Stimulated activated naive CD4-positive, alpha-beta T cell treated with Interleukin-2 at 50 U/mL for 16 hours (primary cell): ENCODE measurements at regions not wholly inside any gene's neighbourhood (a gene's known extent, or its start where the extent isn't known, plus 50 kb on each side); places are given as distances from the start of the nearest gene placed in this dataset.
"Not testable (repeated sequence)": the region's sequence is repeated elsewhere in the genome, so short reads cannot be mapped to it uniquely, and the experiment has no call there.

Source experiments
- DNase-seq: peaks from one replicate; lab custom pipeline; 2025; lab: John Stamatoyannopoulos, UW

DNA sequence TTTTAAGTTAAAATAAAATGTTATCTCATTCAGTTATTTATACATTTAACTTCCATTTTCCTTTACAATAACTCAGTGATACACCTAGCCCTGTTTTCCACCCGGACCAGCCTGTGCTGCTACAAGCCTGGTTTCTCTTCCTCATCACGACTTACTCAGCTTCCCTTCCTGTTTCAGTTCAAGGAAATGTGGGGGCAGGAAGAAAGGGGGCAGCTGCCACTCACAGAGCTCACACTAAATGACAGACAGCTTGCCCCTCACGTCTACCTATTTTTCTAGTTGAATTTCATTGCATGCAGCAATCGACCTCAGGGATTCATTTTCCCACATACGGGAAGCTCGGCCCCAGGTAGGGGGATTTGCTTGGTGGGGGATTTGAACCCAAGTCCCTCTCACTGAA is 442.6 kb downstream of the TMEM121 start:
- DNase-seq = not testable (repeated sequence)

DNA sequence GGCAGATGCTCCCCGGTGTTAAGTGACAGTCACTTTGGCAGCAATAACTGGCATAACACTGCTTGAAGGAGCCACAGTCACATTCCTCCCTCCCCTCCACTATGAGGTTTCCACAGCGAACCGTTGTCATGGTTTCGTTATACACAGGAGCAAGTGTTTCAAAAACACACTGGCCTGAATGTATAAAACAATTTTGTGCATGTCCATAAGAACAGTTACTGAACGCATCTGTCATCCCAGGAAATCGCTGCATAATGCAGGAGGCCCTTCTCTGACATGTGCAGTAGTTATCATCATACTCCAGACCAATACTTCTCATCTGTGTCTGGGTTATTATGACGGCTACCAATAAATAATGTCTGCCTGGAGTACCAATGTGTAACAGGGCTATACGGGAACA is 444.4 kb downstream of the TMEM121 start:
- DNase-seq = not testable (repeated sequence)

DNA sequence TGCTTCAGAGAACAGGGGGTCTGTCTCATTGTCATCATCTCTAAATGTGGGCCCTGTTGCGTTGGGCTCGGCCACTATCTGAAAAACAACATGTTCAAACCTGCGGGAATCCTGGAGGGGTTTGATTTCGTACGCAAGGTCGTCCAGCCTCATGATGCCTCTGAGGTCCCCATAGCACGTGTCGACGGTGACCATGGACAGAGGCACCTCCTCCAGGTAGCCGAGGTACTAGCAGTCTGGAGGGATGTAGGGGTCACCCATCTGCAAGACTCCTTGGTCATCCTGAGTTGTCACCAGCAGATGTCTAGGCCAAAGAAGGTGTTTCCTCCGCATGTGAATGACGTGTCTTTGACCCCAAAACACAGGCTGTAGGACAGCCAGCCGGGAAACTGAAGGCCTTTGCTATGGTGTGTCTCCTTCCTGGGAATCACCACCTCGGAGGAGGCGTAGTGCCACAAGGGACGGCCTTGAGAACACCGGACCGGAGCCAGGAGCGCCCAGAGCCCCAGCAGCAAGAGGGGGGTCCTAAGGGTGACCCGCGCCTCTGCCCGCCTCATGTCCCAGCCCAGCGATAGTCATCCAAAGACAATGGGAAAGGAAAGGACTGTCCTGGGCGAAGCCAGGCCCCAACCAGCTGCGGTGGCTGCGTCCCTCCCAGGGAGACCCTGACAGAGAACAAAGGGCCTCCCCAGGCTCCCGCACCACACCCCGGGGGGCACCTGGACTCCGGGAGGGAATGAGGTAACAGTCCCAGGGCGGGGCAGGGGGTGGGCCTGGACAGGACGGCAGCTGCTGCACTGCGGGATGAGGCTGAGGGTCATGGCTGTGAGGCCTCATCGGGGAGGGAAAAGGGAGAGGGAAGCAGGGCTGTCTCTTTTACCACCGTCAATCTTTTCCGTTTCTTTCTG is 445.5 kb downstream of the TMEM121 start:
- no peak for DNase-seq

DNA sequence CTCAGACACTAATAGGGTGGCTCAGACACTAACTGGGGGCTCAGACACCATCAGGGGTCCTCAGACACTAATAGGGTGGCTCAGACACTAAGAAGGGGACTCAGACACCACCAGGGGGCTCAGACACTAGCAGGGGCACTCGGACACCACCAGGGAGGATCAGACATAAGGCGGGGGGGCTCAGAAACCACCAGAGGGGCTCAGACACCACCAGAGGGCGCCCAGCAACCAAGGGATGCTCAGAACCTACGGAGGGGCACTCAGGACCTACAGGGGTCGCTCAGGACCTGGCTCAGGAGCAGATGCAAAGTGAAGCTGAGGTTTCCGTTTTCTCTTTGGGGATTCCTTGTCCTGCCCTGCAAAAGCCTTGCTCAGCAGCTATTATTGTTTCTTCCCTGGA is 448.5 kb downstream of the TMEM121 start:
- DNase-seq = peak; percentile 54

DNA sequence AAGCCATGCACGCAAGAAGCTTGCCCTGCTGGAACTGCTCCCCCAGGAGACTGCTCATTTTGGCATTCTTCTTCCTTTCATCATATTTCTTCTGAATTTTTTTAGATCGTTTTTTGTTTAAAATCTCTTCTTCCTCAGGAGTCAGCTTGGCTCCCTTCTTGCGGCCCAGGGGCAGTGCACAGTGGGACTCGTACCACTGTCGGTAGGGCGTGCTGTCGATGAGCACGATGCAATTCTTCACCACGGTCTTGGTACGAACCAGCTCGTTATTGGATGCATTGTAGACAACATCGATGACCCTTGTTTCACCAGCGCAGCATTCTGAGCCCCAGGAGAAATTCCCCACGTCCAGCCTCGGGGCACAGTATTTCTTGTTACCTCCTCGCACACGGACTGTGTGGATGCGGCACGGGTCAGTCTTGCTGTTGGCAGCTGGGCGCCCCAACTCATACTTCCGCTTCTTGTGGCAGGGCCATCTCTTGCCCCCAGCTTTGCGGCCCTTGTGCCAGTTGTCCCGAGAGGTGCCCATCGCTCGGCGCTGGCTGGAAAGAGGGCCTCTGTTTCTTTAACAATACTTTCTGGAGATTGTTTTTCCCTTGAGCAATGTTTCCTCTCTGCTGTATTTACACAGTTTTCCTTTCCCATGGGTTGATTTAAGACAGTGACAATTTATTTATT is 452.4 kb downstream of the TMEM121 start:
- no peak for DNase-seq

DNA sequence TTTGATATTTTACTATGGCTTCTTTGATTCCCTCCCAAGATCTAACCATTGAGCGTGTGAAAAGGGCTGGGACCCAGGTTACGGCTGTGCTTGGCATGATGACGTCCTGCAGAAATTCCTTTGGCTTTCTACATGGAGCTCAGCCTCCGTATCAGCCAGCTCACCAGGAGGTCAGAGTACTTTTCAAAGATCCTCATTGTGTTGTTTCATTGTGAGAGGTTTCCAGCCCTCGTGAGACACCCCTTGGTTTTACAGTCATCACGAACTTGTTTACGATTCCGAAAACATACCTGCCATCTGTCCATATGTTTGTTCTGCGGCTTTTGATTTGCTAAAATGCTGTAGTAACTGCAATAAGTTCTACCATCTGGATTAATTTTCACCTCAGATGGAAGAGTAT is 453.1 kb downstream of the TMEM121 start:
- DNase-seq = no peak

DNA sequence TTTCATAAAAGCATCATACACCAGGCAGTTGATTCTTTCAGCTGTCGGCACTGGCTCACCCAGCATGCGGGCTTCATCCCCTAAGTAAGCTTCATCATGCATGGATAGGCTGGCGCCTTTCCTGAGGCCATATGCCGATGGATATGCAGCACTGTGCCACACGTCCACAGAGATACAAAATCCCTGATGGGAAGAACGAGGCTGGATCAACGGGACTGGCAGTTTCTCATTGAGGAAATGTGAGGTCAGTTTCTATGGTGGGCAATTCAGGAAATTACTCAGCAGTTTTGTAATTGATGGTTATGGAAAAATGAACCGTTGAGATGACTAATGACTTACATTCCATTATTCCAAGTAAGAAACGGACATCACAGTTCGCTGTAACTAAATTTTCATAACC is 453.8 kb downstream of the TMEM121 start:
- DNase-seq = no peak

DNA sequence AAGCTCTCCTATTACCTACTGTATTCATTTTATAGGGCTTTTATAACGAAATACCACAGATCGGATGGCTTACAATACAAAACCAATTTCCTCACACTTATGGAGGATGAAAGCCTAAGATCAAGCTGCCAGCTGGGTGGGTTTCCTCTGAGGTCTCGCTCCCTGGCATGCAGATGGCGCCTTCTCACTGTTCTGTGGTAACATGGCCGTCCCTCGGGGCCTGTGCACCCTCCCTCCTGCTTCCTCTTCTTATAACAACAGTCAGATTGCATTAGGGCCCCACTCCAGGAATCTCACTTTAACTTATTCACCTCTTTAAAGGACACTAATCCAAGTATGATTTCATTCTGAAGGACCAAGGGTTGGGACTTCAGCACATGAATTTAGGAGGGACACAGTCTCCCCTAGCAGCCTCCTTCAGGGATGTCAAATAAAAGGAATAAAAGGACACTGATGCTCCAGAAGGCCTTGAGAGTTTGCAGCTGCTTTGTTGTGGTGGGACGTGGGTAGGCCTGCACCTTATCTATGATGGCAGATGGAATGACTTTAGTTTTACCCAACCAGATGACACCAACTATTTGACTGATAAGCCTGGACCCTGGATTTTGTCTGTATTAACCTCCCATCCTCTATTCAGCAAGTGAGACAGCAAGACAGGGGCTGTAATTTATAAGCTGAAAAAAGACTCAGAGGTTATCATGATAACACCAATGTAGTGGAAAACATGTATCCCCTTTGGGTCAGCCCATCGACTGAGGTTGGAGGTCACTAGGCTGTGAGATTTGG is 455.3 kb downstream of the TMEM121 start:
- peak; percentile 18 for DNase-seq

DNA sequence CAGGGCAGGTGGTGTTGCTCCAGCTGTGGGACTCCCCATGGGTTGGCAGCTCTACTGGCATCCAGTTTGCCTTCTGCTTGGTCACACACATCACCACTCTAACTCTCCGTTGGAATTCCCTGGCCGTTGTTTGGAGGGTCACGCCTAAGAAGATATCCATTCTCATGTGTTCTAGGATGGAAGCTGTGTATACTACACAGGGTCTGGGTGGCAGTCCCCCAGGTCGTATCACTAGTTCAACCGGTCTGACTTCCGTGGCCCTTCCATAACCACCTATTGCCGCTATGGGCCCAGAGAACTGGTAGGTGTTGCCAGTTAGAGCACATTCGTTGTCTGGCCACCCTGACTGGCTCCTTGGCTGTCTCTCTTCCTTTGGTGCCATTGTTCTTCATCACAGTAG is 456.3 kb downstream of the TMEM121 start:
- DNase-seq = no peak

DNA sequence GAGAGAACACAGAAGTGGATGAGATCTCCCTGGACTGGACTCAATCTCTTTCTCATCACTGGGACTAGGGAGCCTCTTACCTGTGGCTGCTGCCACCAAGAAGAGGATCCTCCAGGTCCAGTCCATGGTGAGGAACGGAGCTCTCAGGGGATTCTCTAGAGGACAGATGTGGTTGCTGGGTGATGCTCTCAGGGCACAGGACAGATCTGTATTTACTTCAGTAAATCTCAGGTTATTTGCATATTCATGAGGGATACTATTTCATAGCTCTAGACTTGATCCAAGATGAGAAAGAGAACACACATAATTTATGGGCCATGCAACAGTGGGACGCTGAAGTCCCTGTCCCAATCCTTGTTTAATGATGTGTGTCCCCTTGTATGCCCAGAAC is 460.5 kb downstream of the TMEM121 start:
- DNase-seq = no peak

DNA sequence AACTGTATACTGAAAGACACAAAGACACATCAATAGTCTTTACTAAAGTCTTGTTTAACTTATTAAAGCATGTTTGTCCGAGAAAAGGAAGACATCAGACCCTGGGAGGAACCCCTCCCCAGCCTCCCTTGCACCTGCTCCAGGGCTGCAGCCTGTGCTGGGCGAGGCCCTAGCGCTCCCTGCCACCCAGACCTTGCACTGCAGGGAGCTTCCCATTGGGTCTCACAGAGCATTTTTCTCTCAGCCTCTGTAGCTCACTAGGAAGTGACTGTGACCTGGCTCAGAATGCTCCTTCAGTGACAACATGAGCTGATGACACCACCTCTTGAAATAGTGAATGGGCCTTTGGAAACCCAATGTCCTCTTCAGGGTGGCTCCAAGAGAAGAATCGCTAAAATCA is 461.2 kb downstream of the TMEM121 start:
- DNase-seq = no peak

DNA sequence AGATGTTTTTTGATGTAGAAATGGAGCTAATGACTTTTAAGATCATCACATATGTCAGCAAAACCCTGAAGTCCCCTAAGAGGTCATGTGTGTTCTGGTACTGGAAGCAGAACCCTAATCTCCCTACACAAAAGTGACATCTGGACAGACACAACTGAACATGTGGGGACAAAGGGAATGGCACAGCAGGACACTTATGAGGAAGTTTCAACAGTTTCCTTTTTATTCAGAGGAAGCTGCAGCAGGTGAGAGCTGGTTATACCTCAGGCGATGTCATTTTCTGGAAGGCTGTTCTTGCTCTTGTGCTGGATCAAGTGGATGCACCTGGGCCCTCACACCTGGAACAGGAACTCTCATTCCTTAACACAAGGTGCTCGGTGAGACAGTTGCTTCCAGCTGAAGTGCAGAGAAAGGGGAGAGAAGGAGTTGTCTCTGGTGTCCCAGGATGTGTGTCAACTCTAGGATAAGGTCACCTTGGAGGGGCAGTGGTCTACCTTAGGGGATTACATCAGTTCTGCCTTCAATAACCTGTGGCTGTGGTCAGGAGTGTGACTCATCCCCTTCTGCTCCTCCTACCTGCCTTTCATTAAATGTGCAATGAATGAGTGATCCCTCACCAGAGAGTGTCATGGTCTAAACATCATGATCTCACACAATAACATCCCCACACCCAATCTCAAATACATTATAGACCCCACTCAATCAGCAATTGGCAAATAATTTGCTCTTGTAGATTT is 463.4 kb downstream of the TMEM121 start:
- peak; percentile 26 for DNase-seq

DNA sequence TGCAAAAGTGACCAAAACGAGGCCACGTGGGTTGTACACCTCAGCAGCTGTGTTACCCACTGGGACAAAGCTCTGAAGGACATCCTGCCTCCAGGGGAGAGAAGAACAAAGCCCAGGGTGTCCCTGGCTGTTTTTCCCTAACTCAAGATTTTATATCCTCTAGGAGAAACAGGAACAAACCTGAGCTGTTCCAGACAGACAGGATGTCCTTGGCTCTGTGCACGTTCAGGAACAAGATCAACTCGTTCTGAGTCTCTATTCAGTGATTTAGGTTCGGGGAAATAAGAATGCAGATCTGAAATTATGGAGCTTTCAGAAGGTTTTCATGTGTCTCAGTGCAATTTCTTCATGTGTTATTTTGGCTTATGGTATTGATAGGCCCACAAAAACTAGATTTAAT is 465.3 kb downstream of the TMEM121 start:
- not testable (repeated sequence) for DNase-seq

DNA sequence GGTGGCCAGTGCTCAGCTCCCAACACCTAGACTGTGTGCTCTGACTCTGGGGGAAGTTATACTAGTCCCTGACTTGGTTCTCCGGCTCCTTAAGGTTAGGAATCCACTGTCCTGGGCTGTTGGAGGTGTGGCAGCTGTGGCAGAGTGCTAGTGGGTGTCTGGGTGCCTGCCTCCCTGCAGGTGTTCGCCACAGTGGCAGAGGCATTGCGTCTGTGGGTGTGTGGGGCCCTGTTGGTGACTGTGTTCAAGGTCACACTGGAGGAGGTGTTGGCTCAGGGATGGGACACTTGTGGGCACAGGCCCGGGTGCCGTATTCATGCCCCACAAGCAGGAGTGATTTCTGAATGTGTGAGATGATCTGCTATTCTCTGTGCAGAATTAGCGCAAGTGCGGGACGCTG is 467.4 kb downstream of the TMEM121 start:
- no peak for DNase-seq

DNA sequence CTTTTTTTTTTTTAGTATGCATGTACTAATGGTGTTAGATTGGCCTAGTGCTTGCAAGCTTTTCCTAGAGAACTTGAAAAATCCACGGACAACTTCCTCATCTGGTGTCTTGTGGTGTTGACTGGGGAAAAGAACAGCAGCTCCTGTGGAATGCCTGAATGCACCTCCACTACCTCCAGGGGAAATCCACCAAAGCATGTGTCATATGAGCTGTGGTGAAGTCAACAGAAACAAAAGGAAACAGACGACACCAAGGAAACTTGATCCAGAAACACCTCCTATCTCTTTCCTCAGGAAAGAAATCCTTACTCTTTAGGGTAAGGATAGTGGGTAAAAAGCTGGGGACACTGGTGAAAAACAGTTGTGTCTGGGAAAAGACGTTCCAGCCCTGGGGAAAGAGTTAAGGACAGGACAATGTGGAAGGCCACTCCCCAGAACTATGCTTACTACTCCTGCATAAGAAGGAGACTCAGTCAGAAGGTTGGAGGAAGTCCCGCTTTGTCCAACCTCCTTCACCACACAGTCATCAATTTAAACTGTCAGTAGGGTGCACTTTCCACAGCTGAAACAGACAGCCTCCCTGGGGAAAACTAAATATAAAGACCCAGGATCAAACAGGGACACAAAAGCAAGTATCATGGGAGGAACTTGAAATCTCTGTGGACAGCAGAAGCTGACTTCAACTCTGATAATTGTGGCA is 468.8 kb downstream of the TMEM121 start:
- DNase-seq = not testable (repeated sequence)

DNA sequence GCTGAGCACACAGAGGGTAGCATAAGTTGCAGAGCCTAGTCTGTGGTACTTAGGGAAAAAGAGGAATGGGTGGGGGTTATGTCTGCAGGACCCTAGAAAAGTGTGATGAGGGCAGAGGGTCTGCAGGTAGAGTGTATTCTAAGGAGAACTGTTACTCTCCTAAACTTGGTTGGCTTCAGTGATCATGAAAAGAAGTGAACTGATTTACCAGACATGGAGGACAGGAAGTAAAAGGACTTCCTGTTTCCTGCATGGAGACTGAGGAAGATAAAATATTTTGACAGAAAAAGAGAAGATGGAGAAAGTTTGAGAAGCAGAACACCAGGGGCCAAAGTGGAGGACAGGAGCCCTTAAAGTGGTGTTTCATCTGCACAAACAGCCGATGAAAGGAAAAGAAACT is 472.2 kb downstream of the TMEM121 start:
- DNase-seq = not testable (repeated sequence)

DNA sequence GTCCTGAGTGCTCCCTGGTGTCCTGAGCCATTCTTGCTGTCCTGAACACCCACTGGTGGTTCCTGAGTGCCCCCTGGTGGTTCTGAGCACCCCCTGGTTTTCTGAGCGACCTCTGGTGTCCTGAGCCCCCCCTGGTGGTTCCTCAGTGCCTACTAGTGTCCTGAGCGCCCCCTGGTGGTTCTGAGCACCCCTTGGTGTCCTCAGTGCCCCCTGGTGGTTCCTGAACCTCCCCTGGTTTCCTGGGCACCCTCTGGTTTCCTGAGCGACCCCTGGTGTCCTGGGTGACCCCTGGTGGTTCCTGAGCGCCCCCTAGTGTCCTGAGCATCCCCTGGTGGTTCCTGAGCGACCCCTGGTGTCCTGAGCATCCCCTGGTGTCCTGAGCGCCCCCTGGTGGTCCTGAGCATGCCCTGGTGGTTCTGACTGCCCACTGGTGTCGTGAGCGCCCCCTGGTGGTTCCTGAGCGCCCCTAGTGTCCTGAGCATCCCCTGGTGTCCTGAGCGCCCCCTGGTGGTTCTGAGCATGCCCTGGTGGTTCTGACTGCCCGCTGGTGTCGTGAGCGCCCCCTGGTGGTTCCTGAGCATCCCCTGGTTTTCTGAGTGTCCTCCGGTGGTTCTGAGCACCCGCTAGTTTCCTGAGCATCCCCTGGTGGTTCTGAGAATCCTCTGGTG is 473.1 kb downstream of the TMEM121 start:
- DNase-seq = peak; percentile 85

DNA sequence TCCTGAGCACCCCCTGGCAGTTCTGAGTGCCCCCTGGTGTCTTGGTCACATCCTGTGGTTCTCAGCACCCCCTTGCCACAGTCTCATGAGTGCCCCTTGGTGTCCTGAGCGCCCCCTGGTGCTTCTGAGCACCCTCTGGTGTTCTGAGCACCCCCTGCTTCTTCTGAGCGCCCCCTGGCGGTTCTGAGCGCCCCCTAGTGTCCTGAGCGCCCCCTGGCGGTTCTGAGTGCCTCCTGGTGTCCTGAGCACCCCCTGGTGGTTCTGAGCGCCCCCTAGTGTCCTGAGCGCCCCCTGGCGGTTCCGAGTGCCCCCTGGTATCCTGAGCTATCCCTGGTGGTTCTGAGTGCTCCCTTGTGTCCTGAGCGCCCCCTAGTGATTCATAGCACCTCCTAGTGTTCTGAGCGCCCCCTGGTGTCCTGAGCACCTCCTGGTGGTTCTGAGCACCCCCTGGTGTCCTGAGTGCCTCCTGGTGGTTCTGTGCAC is 473.7 kb downstream of the TMEM121 start:
- peak; percentile 37 for DNase-seq

DNA sequence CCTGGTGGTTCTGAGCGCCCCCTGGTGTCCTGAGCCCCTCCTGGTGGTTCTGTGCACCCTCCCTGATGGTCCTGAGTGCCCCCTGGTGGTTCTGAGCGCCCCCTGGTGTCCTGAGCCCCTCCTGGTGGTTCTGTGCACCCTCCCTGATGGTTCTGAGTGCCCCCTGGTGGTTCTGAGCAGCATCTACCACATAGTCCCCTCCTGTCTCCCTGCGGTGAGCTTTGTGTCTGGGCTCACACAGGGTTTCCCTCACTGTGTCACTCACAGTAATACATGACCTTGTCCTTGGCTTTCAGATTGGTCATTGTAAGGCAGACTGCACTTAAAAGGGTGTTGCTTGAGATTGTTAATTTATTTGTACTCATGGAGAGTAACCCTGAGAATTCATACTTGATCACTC is 474.9 kb downstream of the TMEM121 start:
- DNase-seq = not testable (repeated sequence)

DNA sequence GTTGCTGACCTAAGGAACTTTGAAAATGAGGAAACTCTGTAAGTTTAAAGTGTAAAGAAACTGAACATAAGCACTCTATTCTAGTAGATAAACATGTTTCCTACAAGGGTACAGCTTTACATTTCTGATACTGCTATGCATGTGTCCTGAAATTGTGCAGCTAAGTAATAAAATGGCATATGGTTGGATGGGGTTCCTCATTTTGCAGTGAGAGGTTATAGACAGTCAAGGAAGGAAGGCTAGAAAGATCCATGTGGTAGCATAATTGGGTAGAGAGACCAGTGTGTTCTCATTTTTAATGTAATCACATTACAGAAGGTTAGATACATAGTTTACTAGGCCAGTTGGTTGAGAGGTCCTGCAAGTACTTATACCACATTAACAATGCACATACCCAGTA is 477.0 kb downstream of the TMEM121 start:
- no peak for DNase-seq
